Calu3 (cell line): ENCODE measurements at regions not wholly inside any gene's neighbourhood (a gene's known extent, or its start where the extent isn't known, plus 50 kb on each side); places are given as distances from the start of the nearest gene placed in this dataset.

Experiments used
- BruUV-seq: library from RNA; stranded (reverse); fragments of 400-500 nt; replicated peaks from 2 replicates; lab custom pipeline; 2021; lab: Mats Ljungman, UMichigan
- CTCF ChIA-PET: fragments of 300-600 bp; sonication (Branson Sonifier 250); formaldehyde crosslinking; loops from one replicate; lab custom pipeline; 2022; ENCODE audit warnings: antibody characterized with exemption; lab: Charles Lee
- DNase-seq: peaks from one replicate; pipeline ENCODE4 v3.0.0; 2022
- H3K27ac Mint-ChIP-seq: one replicate; pipeline ENCODE4 v1.8.0; 2022; ENCODE audit warnings: mixed read lengths; ENCODE audit not compliant: unreplicated experiment
- H3K27me3 Mint-ChIP-seq: one replicate; pipeline ENCODE4 v1.8.0; 2022; ENCODE audit warnings: mixed read lengths; ENCODE audit not compliant: unreplicated experiment
- H3K36me3 Mint-ChIP-seq: one replicate; pipeline ENCODE4 v1.8.0; 2022; ENCODE audit warnings: mild to moderate bottlenecking, moderate library complexity, mixed read lengths; ENCODE audit not compliant: insufficient read depth, unreplicated experiment
- H3K4me1 Mint-ChIP-seq: one replicate; pipeline ENCODE4 v1.8.0; 2022; ENCODE audit warnings: mild to moderate bottlenecking, low read depth, mixed read lengths; ENCODE audit not compliant: unreplicated experiment
- H3K4me3 Mint-ChIP-seq: one replicate; pipeline ENCODE4 v1.8.0; 2022; ENCODE audit warnings: mild to moderate bottlenecking, low read depth, moderate library complexity, mixed read lengths; ENCODE audit not compliant: unreplicated experiment
- H3K9me3 Mint-ChIP-seq: one replicate; pipeline ENCODE4 v1.8.0; 2022; ENCODE audit warnings: low read depth, mixed read lengths; ENCODE audit not compliant: unreplicated experiment
- CTCF ChIP-seq: fragments of 200-600 bp; IDR thresholded peaks from one replicate; pipeline ENCODE4 v1.8.0; 2022; ENCODE audit warnings: antibody characterized with exemption; ENCODE audit not compliant: unreplicated experiment
- intact Hi-C: fragments of 100-400 bp; cut with micrococcal nuclease; formaldehyde crosslinking; loops from one replicate; pipeline ENCODE4 v1.10.0; 2022; ENCODE audit not compliant: unreplicated experiment

GRCh38 chr14:58697930-58698642, 60.3 kb downstream of the DACT1 start:
- no peaks in the 10 kb centered on the region for H3K4me1 Mint-ChIP-seq

GRCh38 chr14:58699681-58700205, 62.0 kb downstream of the DACT1 start:
- BruUV-seq, result no TSS peak
- Mint-ChIP-seq H3K4me1 (no peaks in the 10 kb centered on the region), H3K4me3 (no peak overlapping the region), H3K36me3 (no peaks in the 10 kb centered on the region), H3K27ac (no peak overlapping the region), H3K9me3 (no peaks in the 10 kb centered on the region), H3K27me3 (peaks cover 60% of the 10 kb centered on the region)
- DNase-seq, result no peak
- CTCF ChIA-PET, result interaction anchor here (1.1 kb wide), 1 partner anchor 12 kb away, joined by 3 read pairs; no protein-coding TSS in a partner anchor
- no peak for TF ChIP-seq CTCF
- intact Hi-C loops, result no loop called here

More at GRCh38 chr14:58697930-58698642, 60.3 kb downstream of the DACT1 start:
- Mint-ChIP-seq H3K4me3 (no peak overlapping the region), H3K9me3 (no peaks in the 10 kb centered on the region), H3K27ac (no peak overlapping the region), H3K27me3 (peaks cover 61% of the 10 kb centered on the region), H3K36me3 (no peaks in the 10 kb centered on the region)
- intact Hi-C loops, result no loop called here
- BruUV-seq, result no TSS peak
- CTCF ChIA-PET, result interaction anchor here (0.7 kb wide), 1 partner anchor 26 kb away, joined by 4 read pairs; no protein-coding TSS in a partner anchor
- DNase-seq, result no peak
- no peak for TF ChIP-seq CTCF

DNA sequence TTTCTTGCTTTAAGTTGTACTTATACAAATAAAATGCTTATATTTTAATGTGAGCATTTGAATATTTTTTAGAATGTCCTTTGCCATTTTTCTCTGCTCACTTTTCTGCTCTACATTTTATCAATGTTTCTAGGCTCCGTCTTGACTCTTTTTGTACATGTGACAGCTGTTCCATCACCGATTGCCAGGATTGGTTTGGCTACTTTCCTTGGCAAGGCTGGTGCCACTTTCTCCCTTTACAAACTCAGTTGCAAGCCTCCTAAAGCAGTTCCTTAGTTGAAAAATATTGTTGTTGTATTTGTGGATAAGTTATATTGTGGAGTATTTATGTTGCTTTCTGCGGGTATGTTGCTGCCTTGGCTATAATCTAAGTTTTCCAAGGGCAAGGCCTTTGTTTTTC, 63.4 kb downstream of the DACT1 start:
- TF ChIP-seq CTCF, result no peak
- no peaks in the 10 kb centered on the region for H3K36me3 Mint-ChIP-seq
- DNase-seq, result no peak
- no TSS peak for BruUV-seq
- no peak overlapping the region for H3K27ac Mint-ChIP-seq
- intact Hi-C loops, result no loop called here
- H3K9me3 Mint-ChIP-seq, result no peaks in the 10 kb centered on the region
- H3K27me3 Mint-ChIP-seq, result peaks cover 58% of the 10 kb centered on the region
- H3K4me3 Mint-ChIP-seq, result no peak overlapping the region
- CTCF ChIA-PET, result interaction anchor here (0.6 kb wide), 2 partner anchors 19 to 116 kb away, joined by 5 to 10 read pairs; no protein-coding TSS in a partner anchor
- H3K4me1 Mint-ChIP-seq, result no peaks in the 10 kb centered on the region

- no peaks in the 10 kb centered on the region for H3K4me1 Mint-ChIP-seq
These were observed 63.8 kb downstream of the DACT1 start for GRCh38 chr14:58701604-58702003.

More at GRCh38 chr14:58701604-58702003, 63.8 kb downstream of the DACT1 start:
- no peak overlapping the region for H3K27ac Mint-ChIP-seq
- no peaks in the 10 kb centered on the region for H3K36me3 Mint-ChIP-seq
- no peak for DNase-seq
- no peaks in the 10 kb centered on the region for H3K9me3 Mint-ChIP-seq
- CTCF ChIA-PET, result interaction anchor here (0.6 kb wide), 1 partner anchor 19 kb away, joined by 10 read pairs; no protein-coding TSS in a partner anchor
- no TSS peak for BruUV-seq
- TF ChIP-seq CTCF, result no peak
- no peak overlapping the region for H3K4me3 Mint-ChIP-seq
- H3K27me3 Mint-ChIP-seq, result peaks cover 58% of the 10 kb centered on the region
- intact Hi-C loops, result no loop called here
